ENCODE measurements at regions not wholly inside any gene's neighbourhood (a gene's known extent, or its start where the extent isn't known, plus 50 kb on each side); places are given as distances from the start of the nearest gene placed in this dataset.
"Not testable (repeated sequence)": the region's sequence is repeated elsewhere in the genome, so short reads cannot be mapped to it uniquely, and the experiment has no call there.

DNA sequence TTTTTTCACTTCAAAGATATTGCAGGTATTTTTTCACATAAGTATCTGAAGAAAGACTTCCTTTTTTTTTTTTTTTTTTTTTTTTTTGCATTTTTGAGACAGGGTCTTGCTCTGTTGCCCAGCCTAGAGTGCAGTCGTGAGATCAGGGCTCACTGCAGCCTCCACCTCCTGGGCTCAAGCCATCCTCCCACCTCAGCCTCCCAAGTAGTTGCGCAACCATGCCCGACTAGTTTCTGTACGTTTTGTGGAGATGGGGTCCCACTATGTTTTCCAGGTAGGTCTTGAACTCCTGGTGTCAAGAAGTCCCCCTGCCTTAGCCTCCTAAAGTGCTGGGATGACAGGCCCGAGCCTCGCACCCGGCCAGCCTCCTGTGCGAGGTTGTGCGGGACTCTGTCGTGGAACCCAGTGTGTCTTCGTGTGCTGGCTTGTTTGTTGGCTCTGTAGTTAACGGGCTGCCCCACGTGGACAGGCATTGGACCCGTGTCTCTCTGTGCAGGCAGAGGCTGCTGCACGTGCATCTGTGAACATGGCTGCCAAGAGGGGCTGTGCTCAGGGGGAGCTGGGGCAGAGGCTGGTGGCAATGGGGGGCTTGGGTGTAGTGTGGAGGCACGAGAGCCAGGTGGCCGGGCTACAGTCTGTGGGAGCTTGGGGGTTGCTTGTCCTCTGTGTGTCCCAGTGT, 108.0 kb upstream of the CCZ1B start:
- TF ChIP-seq, protein P1, sequence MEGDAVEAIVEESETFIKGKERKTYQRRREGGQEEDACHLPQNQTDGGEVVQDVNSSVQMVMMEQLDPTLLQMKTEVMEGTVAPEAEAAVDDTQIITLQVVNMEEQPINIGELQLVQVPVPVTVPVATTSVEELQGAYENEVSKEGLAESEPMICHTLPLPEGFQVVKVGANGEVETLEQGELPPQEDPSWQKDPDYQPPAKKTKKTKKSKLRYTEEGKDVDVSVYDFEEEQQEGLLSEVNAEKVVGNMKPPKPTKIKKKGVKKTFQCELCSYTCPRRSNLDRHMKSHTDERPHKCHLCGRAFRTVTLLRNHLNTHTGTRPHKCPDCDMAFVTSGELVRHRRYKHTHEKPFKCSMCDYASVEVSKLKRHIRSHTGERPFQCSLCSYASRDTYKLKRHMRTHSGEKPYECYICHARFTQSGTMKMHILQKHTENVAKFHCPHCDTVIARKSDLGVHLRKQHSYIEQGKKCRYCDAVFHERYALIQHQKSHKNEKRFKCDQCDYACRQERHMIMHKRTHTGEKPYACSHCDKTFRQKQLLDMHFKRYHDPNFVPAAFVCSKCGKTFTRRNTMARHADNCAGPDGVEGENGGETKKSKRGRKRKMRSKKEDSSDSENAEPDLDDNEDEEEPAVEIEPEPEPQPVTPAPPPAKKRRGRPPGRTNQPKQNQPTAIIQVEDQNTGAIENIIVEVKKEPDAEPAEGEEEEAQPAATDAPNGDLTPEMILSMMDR (IDR thresholded peaks at IDR 0.05; ENCODE audit: poor library complexity, severe bottlenecking), result not testable (repeated sequence)
- not testable (repeated sequence) for TF ChIP-seq TAF1 (IDR thresholded peaks at IDR 0.05; ENCODE audit: low read depth); EZH2 (IDR thresholded peaks at IDR 0.05; ENCODE audit: borderline replicate concordance, insufficient read depth, low read length, poor library complexity, severe bottlenecking); SMC3 (conservative IDR thresholded peaks at IDR 0.05; ENCODE audit: poor library complexity)
